ENCODE measurements at regions not wholly inside any gene's neighbourhood (a gene's known extent, or its start where the extent isn't known, plus 50 kb on each side); places are given as distances from the start of the nearest gene placed in this dataset.

DNA sequence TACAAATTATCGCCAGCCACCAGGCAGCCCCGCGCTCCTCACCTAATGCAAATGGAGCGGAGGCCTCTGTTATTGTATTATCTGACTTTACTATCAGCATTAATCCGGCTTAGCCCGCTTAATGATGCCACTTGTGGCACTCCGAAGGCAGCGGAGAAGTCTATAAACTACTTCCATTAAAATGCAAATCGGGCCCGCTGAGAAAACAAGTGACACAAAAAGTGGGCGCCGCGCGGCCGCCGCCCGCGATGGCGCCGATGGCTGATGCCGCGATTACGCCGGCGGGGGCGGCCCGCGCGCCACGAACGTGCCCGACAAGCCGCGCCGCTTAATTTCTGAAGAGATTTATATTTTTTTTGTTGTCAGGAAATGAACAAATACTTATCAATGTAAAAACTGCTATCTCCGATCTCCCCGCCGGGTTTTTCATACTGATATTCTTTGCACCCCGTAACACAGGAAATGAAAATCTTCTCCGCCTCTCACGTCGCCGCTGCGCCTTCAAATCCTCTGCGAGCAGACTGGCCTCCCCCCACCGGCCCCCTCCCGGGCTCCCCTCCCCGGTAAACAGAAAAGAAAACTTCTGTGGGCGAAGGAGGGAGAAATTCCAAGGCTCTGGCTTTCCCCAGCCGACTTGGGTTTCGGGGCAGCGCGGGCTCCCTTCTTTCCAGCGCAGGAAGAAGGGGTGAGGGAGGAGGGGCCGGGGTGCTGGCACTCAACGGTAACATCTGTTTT, 221.8 kb downstream of the INSIG2 start:
- DNase-seq: no peak

DNA sequence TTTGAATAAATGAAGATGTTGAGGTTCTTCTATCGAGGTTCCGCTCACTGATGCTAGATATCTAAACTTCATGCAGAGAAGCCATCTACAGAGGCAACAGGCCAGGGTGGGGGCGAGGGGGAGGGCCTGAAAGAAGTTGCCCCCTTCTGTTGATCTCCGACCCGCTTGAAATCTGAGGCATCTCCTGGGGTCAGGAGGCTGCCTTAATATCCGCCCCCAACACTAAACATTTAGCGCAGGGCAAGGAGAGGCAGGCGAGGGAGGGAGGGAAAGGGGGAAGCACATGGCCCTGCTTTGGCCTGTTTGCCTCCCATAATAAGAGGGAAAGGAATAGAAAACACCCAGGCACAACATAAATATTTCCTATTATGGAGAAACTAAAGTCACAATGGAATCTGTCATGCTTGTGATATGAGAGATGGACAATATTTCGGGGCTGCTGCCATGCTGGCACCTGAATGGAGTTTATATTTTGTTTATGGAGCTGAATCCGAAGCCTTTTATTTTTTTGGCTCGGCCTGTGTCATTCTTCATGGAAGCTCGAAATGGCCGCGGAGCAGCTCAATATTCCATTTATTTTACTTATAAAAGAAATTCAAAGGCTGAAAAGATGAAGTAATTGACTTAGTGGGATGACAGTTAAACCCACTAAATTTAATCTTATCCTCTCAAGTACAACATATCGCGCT, 221.1 kb downstream of the INSIG2 start:
- no peak for DNase-seq

DNA sequence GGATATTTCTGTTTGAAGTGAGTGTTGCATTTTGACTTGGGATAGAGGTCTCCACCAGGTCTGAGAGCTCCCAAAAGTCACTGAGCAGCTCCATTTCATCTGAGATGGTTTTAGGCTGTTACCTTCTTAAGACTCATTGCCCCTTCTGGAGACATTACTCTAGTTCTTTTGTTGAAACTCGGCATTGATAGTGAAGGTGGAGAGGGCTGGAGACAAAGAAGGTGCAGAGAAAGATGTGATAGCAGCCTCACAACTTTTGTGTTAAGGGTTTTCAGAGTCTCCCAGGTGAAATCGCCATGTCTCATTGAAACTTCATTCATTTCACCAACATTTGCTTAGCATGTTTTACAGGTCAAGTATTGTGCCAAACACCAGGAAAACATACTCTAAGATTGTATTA, 219.6 kb downstream of the INSIG2 start:
- no peak for DNase-seq

DNA sequence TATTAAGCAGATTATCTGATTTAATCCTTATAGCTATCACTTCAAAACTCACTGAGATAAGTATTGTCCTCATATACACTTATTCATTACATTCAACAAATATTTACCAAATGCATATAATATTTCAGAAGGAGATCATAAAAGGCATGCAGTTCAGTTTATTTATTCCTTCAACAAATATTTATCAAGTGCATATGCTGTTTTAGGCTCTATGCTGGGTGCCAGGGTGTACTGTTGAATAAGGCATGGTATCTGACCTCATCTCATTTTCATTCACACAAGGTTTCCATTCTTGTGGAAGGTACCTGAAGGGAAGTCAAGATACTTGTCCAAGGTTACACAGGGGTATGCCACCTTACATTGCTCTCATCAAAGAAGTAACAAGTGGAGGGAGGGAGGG, 213.0 kb downstream of the INSIG2 start:
- no peak for DNase-seq

DNA sequence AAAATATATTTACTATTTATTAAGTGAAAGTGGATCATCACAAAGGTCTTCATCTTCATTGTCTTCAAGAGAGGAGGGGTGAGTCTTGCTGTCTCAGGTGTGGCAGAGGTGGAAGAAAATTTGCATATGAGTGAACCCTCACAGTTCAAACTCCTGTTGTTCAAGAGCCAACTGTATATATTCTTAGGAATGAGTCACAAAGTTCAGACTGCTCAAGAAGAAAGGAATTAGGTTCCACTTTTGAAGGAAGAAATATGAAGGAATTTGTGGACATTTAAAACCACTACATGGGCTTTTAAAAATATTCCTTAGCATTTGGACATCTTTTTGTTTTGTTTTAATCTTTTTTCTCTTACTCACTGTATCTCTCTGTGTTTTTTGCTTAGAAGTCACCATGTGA, 212.6 kb downstream of the INSIG2 start:
- no peak for DNase-seq

DNA sequence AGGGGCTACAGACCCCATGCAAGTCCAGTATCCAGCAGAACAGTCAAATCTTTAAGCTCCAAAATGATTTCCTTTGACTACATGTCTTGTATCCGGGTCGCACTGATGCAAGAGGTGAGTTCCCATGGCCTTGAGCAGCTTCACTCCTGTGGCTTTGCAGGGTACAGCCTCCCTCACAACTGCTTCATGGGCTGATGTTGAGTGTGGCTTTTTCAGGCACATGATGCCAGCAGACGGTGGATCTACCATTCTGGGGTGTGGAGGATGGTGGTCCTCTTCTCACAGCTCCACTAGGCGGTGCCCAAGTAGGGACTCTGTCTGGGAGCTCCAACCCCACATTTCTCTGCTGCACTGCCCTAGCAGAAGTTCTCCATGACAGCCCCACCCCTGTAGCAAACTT, 208.4 kb downstream of the INSIG2 start:
- DNase-seq: no peak

DNA sequence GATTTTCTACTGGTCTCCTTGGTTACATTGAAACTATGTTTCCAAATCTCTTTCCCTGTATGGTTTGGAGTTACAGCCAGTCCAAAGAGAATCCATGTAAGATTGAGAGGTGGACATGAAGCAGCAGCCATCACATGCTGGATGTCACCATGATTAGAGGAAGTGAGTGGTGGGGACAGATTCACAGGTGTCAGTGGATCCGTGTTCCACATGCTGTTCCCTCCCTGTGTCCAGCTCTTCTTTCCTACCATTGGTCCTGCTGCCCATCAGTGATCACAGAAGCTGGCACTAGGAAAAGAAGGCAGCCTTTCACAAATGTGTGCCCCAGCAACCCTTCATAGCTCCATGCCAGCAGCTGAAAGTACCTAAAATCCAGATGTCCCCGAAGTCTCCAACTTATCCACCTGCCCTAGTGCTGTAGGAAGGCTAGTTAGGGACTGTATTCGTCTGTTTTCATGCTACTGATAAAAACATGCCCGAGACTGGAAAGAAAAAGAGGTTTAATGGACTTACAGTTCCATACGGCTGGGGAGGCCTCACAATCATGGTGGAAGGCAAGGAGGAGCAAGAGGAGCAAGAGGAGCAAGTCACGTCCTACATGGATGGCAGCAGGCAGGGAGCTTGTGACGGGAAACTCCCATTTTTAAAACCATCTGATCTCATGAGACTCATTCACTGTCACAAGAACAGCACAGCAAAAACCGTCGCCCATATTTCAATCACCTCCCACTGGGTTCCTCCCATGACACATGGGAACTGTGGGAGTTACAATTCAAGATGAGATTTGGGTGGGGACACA, 207.5 kb downstream of the INSIG2 start:
- DNase-seq: no peak

DNA sequence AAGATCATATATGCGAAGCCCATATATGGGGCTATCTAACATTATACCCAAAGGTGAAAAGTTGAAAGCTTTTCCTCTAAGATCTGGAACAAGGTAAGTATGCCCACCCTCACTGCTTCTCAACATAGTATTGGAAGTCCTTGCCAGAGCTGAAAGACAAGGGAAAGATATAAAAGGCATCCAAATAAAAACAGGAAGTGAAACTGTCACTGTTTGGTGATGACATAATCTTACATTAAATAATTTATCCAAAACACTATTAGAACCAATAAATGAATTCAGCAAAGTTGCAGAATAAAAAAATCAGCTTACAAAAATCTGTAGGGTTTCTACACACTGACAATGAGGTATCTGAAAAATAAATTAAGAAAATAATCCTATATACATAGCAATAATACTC, 205.8 kb downstream of the INSIG2 start:
- DNase-seq: no peak

DNA sequence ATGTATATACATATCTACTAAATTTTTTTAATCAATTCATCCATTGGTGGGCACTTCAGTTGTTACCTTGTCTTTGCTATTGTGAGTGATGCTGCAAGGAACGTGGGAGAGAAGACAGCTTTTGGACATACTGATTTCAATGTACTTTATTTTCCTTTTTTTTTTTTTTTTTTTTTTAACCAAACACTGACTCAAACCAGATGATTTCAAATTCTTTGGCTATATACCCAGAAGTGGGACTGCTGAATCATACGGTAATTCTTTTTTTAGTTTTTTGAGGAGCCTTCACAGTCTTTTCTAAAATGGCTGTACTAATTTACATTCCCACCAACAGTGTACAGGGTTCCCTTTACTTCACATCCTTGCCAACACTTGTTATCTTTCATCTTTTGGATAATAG, 204.7 kb downstream of the INSIG2 start:
- no peak for DNase-seq

DNA sequence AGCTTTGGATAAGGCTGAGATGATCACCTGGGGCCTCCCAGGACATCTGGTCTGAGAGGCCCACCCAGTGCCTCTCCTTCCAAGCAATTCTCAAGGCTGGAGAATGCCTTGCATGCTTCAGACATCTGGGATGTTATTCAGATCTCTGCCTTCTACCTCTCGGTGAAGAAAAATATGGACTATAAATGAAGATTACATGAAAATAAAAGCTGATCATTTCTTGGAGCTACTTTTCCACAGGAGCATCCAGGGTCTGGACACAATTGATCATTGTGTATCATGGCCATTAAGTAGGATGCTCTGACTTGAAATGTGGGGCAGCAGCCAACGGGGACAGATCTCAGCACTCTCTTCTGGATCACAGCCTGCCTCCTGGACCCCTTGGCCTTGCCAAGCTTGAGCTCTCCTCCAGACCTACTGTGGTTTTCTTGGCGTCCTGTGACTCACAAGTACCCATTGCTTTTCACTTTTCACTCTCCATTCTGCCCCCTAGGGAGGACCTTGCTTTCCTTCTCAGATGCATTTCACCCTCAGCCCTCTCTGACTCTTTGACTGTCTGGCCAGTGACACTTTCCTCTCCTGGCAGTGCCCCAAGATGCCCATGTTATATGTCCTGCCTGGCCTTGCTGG, 203.1 kb downstream of the INSIG2 start:
- DNase-seq: no peak

DNA sequence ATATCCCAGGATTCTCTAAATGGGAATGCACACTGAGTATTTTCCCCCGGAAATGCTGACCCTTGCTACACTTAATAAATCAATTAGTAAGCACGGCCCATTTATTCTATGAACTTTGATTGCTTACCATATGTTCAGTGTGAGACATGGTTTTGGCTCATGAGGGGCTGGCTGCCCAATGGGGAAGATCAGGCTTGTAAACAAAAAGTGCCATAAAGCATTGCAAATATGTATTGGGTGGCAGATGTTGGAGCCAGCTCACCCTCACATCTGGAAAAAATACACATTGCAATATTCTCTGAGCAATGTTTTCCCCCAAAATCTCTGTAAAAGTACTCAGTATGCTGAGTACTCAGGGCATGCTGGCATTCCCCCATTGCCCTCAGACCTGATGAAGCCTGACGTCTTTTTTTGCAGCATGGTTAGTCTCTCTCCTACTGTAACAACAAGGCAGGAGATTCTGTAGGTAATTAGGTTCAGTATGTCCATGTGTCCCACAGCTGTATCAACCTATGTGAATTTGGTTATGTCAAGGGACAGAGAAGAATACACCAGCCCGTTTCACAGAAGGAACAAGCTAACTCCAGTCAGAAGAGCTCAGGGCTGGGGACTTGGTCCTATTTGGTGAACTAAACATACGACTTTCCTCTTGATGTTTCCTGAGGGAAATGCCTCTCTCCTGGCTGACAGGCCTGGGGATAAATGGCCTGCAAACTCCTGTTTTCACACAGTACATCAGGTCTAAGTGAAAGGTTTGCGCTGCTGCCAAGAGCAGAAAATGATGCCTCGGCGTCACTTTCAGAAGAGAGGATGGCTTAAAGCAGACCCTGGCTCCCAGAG, 202.4 kb downstream of the INSIG2 start:
- DNase-seq: no peak

DNA sequence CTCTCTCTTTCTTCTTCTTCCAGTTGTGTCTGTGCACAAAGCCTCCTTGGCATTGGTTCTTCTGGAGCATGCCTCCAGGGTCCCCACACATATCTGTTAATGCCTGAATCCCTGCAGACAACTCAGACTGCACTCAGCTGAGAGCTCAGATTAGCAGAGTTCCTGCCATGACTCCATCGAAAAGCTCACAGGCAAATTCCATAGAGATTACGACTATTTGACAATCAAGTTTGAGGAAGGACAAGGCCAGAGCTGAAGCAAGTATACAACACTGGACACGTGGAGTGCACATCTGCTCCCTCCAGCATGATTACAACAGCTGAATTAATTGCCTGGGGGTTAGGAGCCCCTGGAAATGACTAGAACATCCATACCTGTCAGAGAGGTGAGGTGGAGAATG, 190.7 kb downstream of the INSIG2 start:
- DNase-seq: no peak

DNA sequence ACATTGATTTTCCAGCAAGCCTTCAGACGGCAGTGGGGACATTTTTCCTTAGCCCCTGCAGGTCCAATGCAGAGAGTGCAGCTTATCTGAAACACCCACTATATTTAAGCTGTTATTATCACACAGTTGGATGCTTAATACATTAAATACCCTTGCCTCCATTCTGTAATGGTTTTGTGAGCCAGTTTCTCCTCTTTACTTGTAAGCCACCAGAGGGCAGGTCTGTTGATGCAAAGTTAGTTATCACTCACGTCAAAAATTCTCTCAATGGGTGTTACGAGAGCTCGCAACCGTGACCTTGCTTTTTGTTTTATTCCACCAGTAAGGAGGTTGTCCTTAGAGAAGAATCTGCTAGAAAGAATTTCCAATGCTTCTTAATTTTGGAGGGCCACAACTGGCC, 189.8 kb downstream of the INSIG2 start:
- DNase-seq: no peak

DNA sequence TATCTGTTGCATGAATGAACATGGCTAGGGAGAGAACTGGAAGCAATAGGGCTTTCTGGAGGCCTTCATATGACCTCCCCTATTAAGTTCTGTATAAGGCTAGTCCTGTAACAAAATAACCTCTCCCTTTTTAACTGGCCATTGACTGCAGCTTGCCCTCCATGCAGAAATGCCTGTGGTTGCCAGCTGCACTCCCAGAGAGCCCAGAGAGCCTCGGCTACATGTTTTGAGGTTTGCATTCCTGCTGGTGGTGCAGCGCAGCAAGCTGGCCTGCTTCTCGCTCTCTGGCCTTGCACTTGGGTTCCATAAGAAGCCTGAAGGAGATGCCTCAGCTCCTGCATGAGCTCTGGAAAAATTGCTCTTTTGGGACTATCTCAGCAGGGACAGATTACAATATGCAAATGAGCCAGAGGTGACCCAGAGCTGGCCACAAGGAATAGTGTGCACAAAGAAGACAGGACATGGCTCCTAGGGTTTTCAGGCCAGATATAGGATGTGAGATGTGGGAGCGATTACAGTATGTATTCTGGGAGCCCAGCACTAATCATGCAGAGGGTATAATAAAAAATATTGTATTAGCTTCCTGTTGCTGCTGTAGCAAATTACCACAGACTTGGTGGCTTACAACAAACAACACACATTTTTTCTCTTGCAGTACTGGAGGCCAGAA, 186.7 kb downstream of the INSIG2 start:
- no peak for DNase-seq

DNA sequence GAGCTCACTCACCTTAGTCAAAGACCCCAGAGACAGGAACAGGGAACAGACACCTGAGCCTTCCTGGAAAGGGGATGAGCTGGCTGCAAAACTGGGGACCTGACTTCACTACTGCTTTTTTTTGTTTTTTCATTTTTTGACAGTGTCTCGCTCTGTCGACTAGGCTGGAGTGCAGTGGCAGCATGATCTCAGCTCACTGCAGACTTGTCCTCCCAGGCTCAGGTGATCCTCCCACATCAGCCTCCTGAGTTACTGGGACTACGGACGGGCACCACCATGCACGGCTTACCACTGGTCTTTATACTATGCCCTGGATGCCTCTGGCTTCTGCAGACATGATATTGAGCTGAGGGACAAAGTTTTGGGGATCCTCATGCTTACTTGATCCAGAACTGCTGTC, 184.1 kb downstream of the INSIG2 start:
- DNase-seq: no peak

DNA sequence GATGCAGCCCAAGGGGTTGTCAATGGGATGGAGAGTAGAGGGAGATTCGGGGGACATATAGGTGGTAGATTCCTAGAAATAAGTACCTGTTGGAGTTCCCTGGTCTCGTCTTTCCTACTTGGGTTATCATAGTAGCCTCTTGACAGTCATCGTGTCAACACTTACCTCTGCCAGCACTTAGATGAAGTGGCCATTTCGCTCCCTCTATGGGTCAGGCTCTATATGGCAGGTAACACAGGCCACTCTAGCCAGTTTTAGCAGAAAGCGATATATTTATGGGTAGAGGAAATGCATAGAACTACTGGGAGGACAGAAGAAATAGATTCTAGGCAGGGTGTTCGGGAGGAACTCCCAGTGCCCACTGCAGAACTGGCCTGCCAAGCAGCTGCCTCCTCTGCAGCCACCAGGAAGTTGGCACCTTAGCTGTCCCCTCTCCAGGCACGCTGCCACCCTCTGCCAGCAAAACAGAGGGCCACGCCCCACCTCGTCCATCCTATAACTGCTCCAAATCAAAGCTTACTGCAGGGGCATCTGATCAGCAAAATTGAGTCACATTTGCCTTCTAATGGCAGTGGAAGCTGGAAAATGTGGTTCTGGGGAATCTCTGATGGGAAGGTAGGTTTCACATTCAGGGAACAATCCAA, 181.3 kb downstream of the INSIG2 start:
- no peak for DNase-seq

DNA sequence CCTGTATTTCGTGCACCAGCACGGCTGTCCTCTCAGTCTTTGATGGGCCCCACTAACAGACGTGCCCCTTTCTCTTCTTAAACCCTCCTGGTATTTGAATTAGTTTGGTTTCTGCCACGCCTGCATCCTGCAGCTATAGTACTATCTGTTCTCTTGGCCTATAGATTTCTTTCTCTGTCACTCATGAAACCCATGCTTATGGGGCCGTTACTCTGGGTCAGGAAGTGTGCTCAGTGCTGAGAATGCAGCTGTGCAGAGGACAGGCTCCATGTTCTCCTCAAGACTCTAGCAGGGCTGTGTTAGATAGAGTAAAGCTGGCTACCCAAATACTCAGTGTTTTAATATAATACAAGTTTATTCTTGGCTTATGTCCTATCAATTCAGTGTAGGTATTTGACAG, 180.0 kb downstream of the INSIG2 start:
- no peak for DNase-seq

DNA sequence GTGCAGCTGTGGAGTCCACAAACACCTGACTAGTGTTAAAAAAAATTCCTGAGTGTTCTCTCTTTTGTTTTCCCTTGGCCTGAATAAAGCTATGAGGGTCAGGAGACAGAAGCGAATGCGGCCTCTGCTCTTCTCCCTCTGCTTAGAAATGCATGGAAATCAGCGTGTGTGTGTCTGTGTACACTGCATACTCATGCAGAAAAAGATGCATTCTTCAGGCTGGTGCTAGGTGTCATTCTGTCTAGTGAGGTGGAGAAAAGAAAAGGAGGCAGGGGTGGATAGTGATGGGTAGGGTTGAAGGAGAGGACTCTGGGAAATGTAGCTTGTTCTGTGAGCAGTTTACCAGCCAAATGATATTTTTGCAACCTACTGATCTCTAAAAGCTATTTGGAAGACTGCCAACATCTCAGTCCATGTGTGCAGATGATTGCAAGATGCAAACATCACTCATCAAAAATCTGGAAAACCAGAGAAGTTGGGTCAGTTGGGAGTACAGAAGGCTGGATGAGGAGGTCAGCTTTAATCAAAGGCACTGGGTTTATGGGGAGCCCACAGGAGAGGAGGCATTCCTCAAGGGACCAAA, 177.7 kb downstream of the INSIG2 start:
- DNase-seq: no peak

DNA sequence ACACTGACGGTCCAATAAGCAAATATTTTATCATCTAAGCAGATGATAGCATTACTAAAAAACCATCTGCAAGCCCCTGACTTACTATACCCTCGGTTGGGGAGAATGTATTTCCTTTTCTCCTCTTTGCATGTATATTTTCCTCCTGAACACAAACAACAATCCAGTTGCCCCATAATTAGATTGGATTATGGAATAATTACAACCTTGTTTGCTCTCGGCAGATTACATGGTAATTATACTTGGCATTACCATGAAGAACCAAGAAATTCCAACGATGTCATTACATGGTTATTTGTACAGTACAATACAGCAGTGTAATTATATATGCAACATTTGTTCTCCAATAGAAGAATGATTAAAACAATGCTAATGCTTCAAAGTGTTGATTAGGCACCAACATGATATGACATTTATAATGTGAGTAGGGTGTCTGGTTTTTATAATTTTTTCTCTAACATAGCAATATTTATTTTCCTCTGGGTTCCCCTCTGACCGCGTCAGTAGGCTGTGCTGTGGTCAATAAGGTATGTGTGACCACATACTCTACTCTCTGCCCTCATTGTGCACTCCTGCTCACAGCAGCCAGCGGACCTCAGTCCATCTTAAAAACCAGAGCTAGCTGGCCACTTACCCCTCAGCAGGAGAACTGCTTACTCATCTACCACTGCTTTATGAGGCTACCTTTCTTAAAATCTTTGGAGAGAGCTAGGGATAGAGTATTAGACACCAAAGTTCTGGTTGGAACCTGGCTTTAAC, 176.1 kb downstream of the INSIG2 start:
- no peak for DNase-seq

DNA sequence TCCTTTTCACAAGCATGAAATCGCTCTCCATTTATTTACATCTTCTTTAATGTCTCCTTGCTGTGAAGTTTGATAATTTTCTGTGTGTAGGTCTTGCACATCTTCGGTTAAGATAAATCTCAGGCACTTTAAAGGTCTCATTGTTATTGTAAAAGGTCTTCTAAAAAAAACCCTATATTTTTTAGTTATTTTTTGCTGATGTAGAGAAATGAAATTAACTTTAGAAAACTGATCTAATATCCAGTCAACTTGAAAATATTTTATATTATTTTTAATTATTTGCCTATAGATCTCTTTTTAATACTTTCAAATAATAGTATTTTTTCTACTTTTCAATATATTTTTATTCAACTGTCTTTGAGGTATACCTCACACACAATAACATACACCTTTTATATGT, 169.4 kb downstream of the INSIG2 start:
- DNase-seq: no peak

Measured in NCI-H2081 treated with DMSO at 0.1 percent for 48 hours (cell line).